ENCODE measurements at regions not wholly inside any gene's neighbourhood (a gene's known extent, or its start where the extent isn't known, plus 50 kb on each side); places are given as distances from the start of the nearest gene placed in this dataset.
"Not testable (repeated sequence)": the region's sequence is repeated elsewhere in the genome, so short reads cannot be mapped to it uniquely, and the experiment has no call there.

DNA sequence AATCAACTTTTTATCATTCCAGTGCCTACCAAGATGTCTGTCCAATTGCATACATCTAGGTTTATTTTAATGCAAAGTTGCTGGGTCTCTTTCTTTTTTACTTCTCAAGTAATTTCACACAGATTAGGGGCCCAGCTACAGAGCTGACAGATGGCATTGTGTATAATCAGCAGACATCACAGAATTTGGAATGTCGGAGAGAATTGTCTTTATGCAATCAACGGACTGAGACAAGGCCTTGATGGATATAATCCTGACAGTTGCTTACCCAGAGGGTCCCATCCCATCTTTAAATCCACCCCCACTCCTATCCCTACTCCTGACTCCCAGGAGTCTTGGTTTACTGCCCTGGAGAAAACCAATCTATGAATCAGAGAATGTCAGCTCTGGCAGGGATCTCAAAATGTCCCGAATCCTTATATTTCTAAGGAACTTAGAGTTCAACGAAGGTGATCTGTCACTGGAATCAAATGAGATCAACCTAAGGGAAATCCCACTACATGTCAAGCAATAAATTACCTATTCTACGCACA lies 142.0 kb downstream of the LRATD1 start:
- Histone ChIP-seq H3K4me3 (no peak overlapping the region), H3K27ac (no peak overlapping the region)

DNA sequence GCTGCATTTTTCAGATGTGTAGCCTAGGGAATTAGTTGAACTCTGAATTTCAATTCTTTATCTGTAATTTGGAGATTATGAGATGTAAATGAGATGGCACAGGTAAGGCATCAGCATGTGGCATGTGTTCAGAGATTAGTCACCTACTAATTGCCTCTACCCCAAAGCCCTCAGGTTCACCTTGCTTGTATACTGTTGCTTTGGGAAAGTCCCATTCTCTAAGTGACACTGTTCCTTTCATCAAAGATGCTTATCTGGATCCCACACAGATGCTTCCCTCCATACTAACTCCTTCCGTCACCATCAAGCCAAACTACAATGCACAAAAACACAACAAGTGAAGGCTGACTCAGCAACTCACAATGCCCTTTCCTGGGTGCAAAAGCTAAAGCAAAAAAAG lies 143.7 kb downstream of the LRATD1 start:
- no peaks in the 10 kb centered on the region for H3K27me3 ChIP-seq
- H3K4me2 ChIP-seq = no peak overlapping the region
- no peaks in the 10 kb centered on the region for H3K9me3 ChIP-seq
- H4K20me1 ChIP-seq = no peaks in the 10 kb centered on the region
- no peaks in the 10 kb centered on the region for H3K36me3 ChIP-seq
- H3K27ac ChIP-seq = no peak overlapping the region
- no peak overlapping the region for H3K4me3 ChIP-seq
- no peak for TF ChIP-seq Cebpa-rat (IDR thresholded peaks at IDR 0.05)
- H3K9ac ChIP-seq = no peak overlapping the region
- no peaks in the 10 kb centered on the region for H3K4me1 ChIP-seq

More for the DNA sequence above, 142.0 kb downstream of the LRATD1 start:
- no peak for TF ChIP-seq Cebpa-rat (IDR thresholded peaks at IDR 0.05)
- Histone ChIP-seq H3K4me2 (no peak overlapping the region), H3K4me1 (no peaks in the 10 kb centered on the region), H3K9me3 (no peaks in the 10 kb centered on the region), H4K20me1 (no peaks in the 10 kb centered on the region), H3K9ac (no peak overlapping the region), H3K27me3 (no peaks in the 10 kb centered on the region), H3K36me3 (no peaks in the 10 kb centered on the region)

- TF ChIP-seq Cebpa-rat (IDR thresholded peaks at IDR 0.05) = no peak
- no peaks in the 10 kb centered on the region for H3K27me3 ChIP-seq
- no peaks in the 10 kb centered on the region for H3K9me3 ChIP-seq
- no peak overlapping the region for H3K4me3 ChIP-seq
- no peaks in the 10 kb centered on the region for H4K20me1 ChIP-seq
- no peak overlapping the region for H3K9ac ChIP-seq
- H3K4me2 ChIP-seq = no peak overlapping the region
- H3K27ac ChIP-seq = no peak overlapping the region
- no peaks in the 10 kb centered on the region for H3K36me3 ChIP-seq
- H3K4me1 ChIP-seq = no peaks in the 10 kb centered on the region
These were observed 145.5 kb downstream of the LRATD1 start for GRCh38 chr2:14778015-14778414.

DNA sequence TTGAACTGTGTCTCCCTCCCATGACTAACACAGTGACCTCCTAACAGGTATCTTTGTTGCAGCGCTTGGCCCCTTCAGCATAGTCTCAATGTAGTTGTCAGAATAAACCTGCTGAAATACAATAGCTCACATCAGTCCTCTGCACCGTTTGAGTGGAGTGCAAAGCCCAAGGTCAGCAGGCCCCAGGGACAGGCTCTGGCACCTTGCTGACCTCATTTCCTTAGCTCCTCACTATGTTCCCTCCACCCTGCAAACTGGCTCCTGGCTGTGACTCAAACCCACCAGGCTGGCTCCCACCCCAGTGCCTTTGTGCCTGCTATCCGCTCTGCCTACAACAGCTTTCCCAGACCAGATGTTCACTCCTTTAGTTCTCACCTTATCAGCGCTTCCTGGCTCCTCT lies 146.7 kb downstream of the LRATD1 start:
- Histone ChIP-seq H3K36me3 (no peaks in the 10 kb centered on the region), H3K9ac (no peak overlapping the region), H3K9me3 (no peaks in the 10 kb centered on the region), H3K4me1 (no peaks in the 10 kb centered on the region), H3K4me3 (no peak overlapping the region), H3K4me2 (no peak overlapping the region), H4K20me1 (no peaks in the 10 kb centered on the region), H3K27me3 (no peaks in the 10 kb centered on the region), H3K27ac (no peak overlapping the region)
- no peak for TF ChIP-seq Cebpa-rat (IDR thresholded peaks at IDR 0.05)

DNA sequence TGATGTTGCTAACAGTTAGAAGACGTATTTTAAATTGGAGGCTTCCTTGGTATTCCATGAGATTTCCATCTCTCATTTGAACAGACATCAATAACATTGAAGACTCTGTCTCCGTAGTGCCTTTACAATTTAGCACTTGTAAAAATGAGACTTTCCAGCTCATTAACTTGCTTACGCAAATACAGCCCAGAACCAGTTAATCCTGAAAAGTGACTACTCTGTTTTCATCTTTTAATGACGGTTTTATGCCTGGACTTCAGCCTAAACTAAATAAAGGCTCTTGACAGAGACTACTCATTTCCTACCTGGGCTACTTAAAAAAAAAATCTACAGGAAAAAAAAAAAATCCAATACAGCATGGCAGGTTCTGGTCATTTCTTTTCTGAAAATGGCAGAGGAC lies 148.6 kb downstream of the LRATD1 start:
- no peak overlapping the region for H3K4me2 ChIP-seq
- H3K9me3 ChIP-seq = no peaks in the 10 kb centered on the region
- no peak for TF ChIP-seq Cebpa-rat (IDR thresholded peaks at IDR 0.05)
- no peaks in the 10 kb centered on the region for H3K36me3 ChIP-seq
- no peaks in the 10 kb centered on the region for H3K27me3 ChIP-seq
- H3K4me3 ChIP-seq = no peak overlapping the region
- no peak overlapping the region for H3K27ac ChIP-seq
- H3K4me1 ChIP-seq = no peaks in the 10 kb centered on the region
- no peak overlapping the region for H3K9ac ChIP-seq
- H4K20me1 ChIP-seq = no peaks in the 10 kb centered on the region

DNA sequence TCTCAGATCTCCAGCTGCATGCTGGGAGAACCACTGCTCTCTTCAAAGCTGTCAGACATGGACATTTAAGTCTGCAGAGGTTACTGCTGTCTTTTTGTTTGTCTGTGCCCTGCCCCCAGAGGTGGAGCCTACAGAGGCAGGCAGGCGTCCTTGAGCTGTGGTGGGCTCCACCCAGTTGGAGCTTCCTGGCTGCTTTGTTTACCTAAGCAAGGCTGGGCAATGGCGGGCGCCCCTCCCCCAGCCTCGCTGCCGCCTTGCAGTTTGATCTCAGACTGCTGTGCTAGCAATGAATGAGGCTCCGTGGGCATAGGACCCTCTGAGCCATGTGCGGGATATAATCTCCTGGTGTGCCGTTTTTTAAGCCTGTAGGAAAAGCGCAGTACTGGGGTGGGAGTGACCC lies 156.3 kb downstream of the LRATD1 start:
- H3K9me3 ChIP-seq, H3K9ac ChIP-seq, H3K27ac ChIP-seq, H3K4me3 ChIP-seq, H4K20me1 ChIP-seq, H3K36me3 ChIP-seq, H3K27me3 ChIP-seq, H3K4me2 ChIP-seq, H3K4me1 ChIP-seq: not testable (repeated sequence)

GRCh38 chr2:14790041-14790640 lies 157.6 kb downstream of the LRATD1 start:
- Histone ChIP-seq H3K27me3 (no peaks in the 10 kb centered on the region), H3K4me3 (no peak overlapping the region), H3K9ac (no peak overlapping the region), H3K4me2 (no peak overlapping the region), H3K9me3 (no peaks in the 10 kb centered on the region), H3K27ac (no peak overlapping the region), H3K36me3 (no peaks in the 10 kb centered on the region), H4K20me1 (no peaks in the 10 kb centered on the region), H3K4me1 (no peaks in the 10 kb centered on the region)
- TF ChIP-seq Cebpa-rat (IDR thresholded peaks at IDR 0.05) = no peak

DNA sequence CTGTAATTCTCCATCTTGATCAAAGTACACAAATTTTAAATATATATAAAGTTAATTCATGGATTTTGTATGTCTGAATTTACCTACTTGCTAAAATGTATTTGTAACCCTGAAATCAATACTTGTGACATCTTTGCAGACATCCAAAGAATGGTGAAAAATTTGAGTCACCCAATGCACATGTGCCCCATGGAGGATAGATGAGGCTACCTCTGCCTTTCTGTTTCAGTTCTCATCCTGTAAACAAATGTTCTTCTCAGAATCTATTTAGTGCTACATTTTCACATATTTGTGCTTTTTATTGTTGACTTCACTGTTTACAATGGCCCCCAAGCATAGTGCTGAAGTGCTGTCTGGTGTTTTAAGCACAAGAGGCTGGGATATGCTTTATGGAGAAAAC lies 171.5 kb downstream of the LRATD1 start:
- Histone ChIP-seq H3K36me3 (no peaks in the 10 kb centered on the region), H3K4me3 (no peak overlapping the region)
- no peak for TF ChIP-seq Cebpa-rat (IDR thresholded peaks at IDR 0.05)

GRCh38 chr2:14804902-14805301 lies 172.4 kb downstream of the LRATD1 start:
- no peak overlapping the region for H3K9ac ChIP-seq
- no peak for TF ChIP-seq Cebpa-rat (IDR thresholded peaks at IDR 0.05)
- no peak overlapping the region for H3K4me2 ChIP-seq
- H3K9me3 ChIP-seq = no peaks in the 10 kb centered on the region
- no peak overlapping the region for H3K4me3 ChIP-seq
- H4K20me1 ChIP-seq = no peaks in the 10 kb centered on the region
- no peaks in the 10 kb centered on the region; the same call in 1 of the 2 replicates for H3K4me1 ChIP-seq
- H3K27ac ChIP-seq = no peak overlapping the region
- no peaks in the 10 kb centered on the region for H3K27me3 ChIP-seq
- H3K36me3 ChIP-seq = no peaks in the 10 kb centered on the region

More for the DNA sequence above, 171.5 kb downstream of the LRATD1 start:
- no peak overlapping the region for H3K9ac ChIP-seq
- H3K9me3 ChIP-seq = no peaks in the 10 kb centered on the region
- H3K4me2 ChIP-seq = no peak overlapping the region
- H3K27me3 ChIP-seq = no peaks in the 10 kb centered on the region
- H3K27ac ChIP-seq = no peak overlapping the region
- H3K4me1 ChIP-seq = no peaks in the 10 kb centered on the region; the same call in 1 of the 2 replicates
- H4K20me1 ChIP-seq = no peaks in the 10 kb centered on the region

GRCh38 chr2:14806613-14807012 lies 174.1 kb downstream of the LRATD1 start:
- TF ChIP-seq Cebpa-rat (IDR thresholded peaks at IDR 0.05) = no peak
- H4K20me1 ChIP-seq = no peaks in the 10 kb centered on the region
- H3K9me3 ChIP-seq = no peaks in the 10 kb centered on the region
- H3K4me1 ChIP-seq = no peaks in the 10 kb centered on the region; the same call in 1 of the 2 replicates
- H3K36me3 ChIP-seq = no peaks in the 10 kb centered on the region
- no peak overlapping the region for H3K4me3 ChIP-seq
- H3K4me2 ChIP-seq = no peak overlapping the region
- no peak overlapping the region for H3K27ac ChIP-seq
- no peaks in the 10 kb centered on the region for H3K27me3 ChIP-seq
- no peak overlapping the region for H3K9ac ChIP-seq

DNA sequence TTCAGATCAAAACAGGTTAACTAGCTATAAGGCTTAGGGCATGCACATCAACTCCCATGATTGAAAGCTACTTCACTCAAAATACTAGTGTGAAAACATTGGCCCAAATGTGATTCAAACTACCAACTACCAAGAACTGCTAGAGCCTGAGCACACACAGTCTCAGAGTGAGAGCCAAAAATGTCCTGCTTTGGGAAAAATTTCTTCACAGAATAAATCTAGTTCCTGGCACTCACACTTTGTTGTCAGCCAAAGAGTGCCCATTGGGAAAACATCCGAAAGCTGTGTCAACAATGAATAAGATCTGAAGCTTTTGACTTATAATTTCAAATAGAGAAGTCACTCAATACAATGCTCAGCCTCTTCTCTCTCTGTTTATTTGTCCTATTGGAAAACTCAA lies 182.7 kb downstream of the LRATD1 start:
- no peaks in the 10 kb centered on the region for H4K20me1 ChIP-seq
- no peak overlapping the region for H3K4me2 ChIP-seq
- no peak for TF ChIP-seq Cebpa-rat (IDR thresholded peaks at IDR 0.05)
- no peaks in the 10 kb centered on the region for H3K36me3 ChIP-seq
- no peak overlapping the region for H3K9ac ChIP-seq
- H3K27ac ChIP-seq = no peak overlapping the region
- no peak overlapping the region for H3K4me3 ChIP-seq
- no peaks in the 10 kb centered on the region for H3K27me3 ChIP-seq
- no peaks in the 10 kb centered on the region for H3K4me1 ChIP-seq
- peaks cover 10% of the 10 kb centered on the region for H3K9me3 ChIP-seq

Measured in BLaER1 (cell line).